GM23338 (cell line): ENCODE measurements at regions not wholly inside any gene's neighbourhood (a gene's known extent, or its start where the extent isn't known, plus 50 kb on each side); places are given as distances from the start of the nearest gene placed in this dataset.

Experiments
- ATAC-seq: fragments of 200-7000 bp; cut with Tn5 transposase; 3 replicates; pipeline ENCODE4 v1.9.1; 2020
- DNase-seq: peaks from one replicate; pipeline ENCODE4 v3.0.0-alpha.2; 2015; ENCODE audit warnings: low spot score
- H2AFZ ChIP-seq: fragments of 200-600 bp; sonication (generic); 2 replicates; pipeline ENCODE4 v1.8.0; 2016; ENCODE audit warnings: antibody characterized with exemption, mild to moderate bottlenecking, moderate library complexity
- H3F3A ChIP-seq: fragments of 200-600 bp; sonication (generic); replicated peaks from 2 replicates; pipeline ENCODE4 v1.8.0; 2017; ENCODE audit warnings: antibody characterized with exemption, mixed run types, low read depth
- H3K27ac ChIP-seq: fragments of 200-600 bp; sonication (generic); 2 replicates; pipeline ENCODE4 v1.6.1; 2016; ENCODE audit warnings: low read depth
- H3K27me3 ChIP-seq: fragments of 200-600 bp; sonication (generic); 2 replicates; pipeline ENCODE4 v1.8.0; 2016; ENCODE audit warnings: mild to moderate bottlenecking, mixed run types, moderate library complexity; ENCODE audit not compliant: insufficient read depth
- H3K36me3 ChIP-seq: fragments of 200-600 bp; sonication (generic); 2 replicates; pipeline ENCODE4 v1.8.0; 2016; ENCODE audit warnings: mild to moderate bottlenecking; ENCODE audit not compliant: insufficient read depth
- H3K4me1 ChIP-seq: fragments of 200-600 bp; sonication (generic); 2 replicates; pipeline ENCODE4 v1.8.0; 2016; ENCODE audit warnings: mild to moderate bottlenecking, moderate library complexity; ENCODE audit not compliant: insufficient read depth
- H3K4me2 ChIP-seq: fragments of 200-600 bp; sonication (generic); 2 replicates; pipeline ENCODE4 v1.7.1; 2017; ENCODE audit warnings: mixed run types
- H3K4me3 ChIP-seq: fragments of 200-600 bp; sonication (generic); 2 replicates; pipeline ENCODE4 v1.6.1; 2016; ENCODE audit warnings: mixed run types
- H3K79me2 ChIP-seq: fragments of 200-600 bp; sonication (generic); replicated peaks from 2 replicates; pipeline ENCODE4 v1.8.0; 2017; ENCODE audit warnings: mild to moderate bottlenecking; ENCODE audit not compliant: insufficient read depth
- H3K9me2 ChIP-seq: fragments of 200-600 bp; sonication (generic); 2 replicates; pipeline ENCODE4 v1.8.0; 2017; ENCODE audit not compliant: insufficient read depth
- H4K20me1 ChIP-seq: fragments of 200-600 bp; sonication (generic); replicated peaks from 2 replicates; pipeline ENCODE4 v1.8.0; 2017; ENCODE audit warnings: mild to moderate bottlenecking; ENCODE audit not compliant: insufficient read depth
- H3K27ac Mint-ChIP-seq: 2 replicates; pipeline ENCODE4 v1.8.0; 2020; ENCODE audit warnings: inconsistent platforms, mild to moderate bottlenecking, moderate library complexity, mixed read lengths
- H3K27me3 Mint-ChIP-seq: 3 replicates; pipeline ENCODE4 v1.8.0; 2022; ENCODE audit warnings: low read depth, mild to moderate bottlenecking, moderate library complexity, mixed read lengths, inconsistent platforms; ENCODE audit not compliant: insufficient read depth, poor library complexity
- H3K36me3 Mint-ChIP-seq: 3 replicates; pipeline ENCODE4 v1.8.0; 2021; ENCODE audit warnings: low read depth, mild to moderate bottlenecking, inconsistent platforms, moderate library complexity, mixed read lengths
- H3K4me1 Mint-ChIP-seq: 3 replicates; pipeline ENCODE4 v1.8.0; 2020; ENCODE audit warnings: mild to moderate bottlenecking, inconsistent platforms, mixed read lengths
- H3K4me3 Mint-ChIP-seq: 3 replicates; pipeline ENCODE4 v1.8.0; 2021; ENCODE audit warnings: moderate library complexity, mild to moderate bottlenecking, inconsistent platforms, mixed read lengths
- H3K9me3 Mint-ChIP-seq: 3 replicates; pipeline ENCODE4 v1.8.0; 2020; ENCODE audit warnings: moderate library complexity, mild to moderate bottlenecking, inconsistent platforms, mixed read lengths
- ETS1 ChIP-seq: IDR thresholded peaks from 2 replicates; pipeline ENCODE4 v1.6.1; 2016; ENCODE audit warnings: antibody characterized with exemption
- EZH2phosphoT487 ChIP-seq: fragments of 200-600 bp; sonication (generic); IDR thresholded peaks from one replicate; pipeline ENCODE4 v1.8.1; 2018; ENCODE audit warnings: antibody characterized with exemption; ENCODE audit not compliant: unreplicated experiment
- JUNB ChIP-seq: IDR thresholded peaks from one replicate; pipeline ENCODE4 v1.6.1; 2016; ENCODE audit warnings: antibody characterized with exemption; ENCODE audit not compliant: unreplicated experiment
- POLR2AphosphoS5 ChIP-seq: IDR thresholded peaks from 2 replicates; pipeline ENCODE4 v1.6.1; 2016; ENCODE audit warnings: antibody characterized with exemption, low read depth
- ZNF114 ChIP-seq: fragments of 250-450 bp; sonication (Bioruptor Pico); IDR thresholded peaks from 2 replicates; pipeline ENCODE4 v1.5.0; 2020; ENCODE audit warnings: mild to moderate bottlenecking, moderate library complexity
- ZNF331 ChIP-seq: fragments of 250-450 bp; sonication (Bioruptor Pico); IDR thresholded peaks from 2 replicates; pipeline ENCODE4 v1.5.0; 2020; ENCODE audit warnings: low read depth, mild to moderate bottlenecking, moderate library complexity
- ZNF462 ChIP-seq: fragments of 250-450 bp; sonication (Bioruptor Pico); IDR thresholded peaks from 2 replicates; pipeline ENCODE4 v1.5.0; 2020; ENCODE audit warnings: mild to moderate bottlenecking, moderate library complexity

- Histone ChIP-seq H3F3A (no peaks in the 10 kb centered on the region), H2AFZ (no peak overlapping the region), H3K4me2 (no peak overlapping the region), H3K27ac (no peak overlapping the region), H3K4me1 (no peaks in the 10 kb centered on the region), H3K27me3 (no peaks in the 10 kb centered on the region), H3K4me3 (no peak overlapping the region), H4K20me1 (no peaks in the 10 kb centered on the region), H3K79me2 (no peaks in the 10 kb centered on the region), H3K36me3 (no peaks in the 10 kb centered on the region), H3K9me2 (0 out of 2 replicates have a peak, but pooled peaks cover 6% of the 10 kb centered on the region)
- Mint-ChIP-seq H3K4me3 (no peak overlapping the region), H3K4me1 (peaks cover 9% of the 10 kb centered on the region; the same call in 2 of the 3 replicates), H3K27me3 (no peaks in the 10 kb centered on the region), H3K9me3 (no peaks in the 10 kb centered on the region), H3K27ac (no peak overlapping the region), H3K36me3 (no peaks in the 10 kb centered on the region)
- TF ChIP-seq JUNB (no peak), EZH2phosphoT487 (no peak)
- DNase-seq (no peak), ATAC-seq (no peak)
Measured at GRCh38 chr1:55781944-55782482, 566.8 kb upstream of the USP24 start.

GRCh38 chr1:55781003-55781402, 565.8 kb upstream of the USP24 start:
- Histone ChIP-seq H3K79me2 (no peaks in the 10 kb centered on the region), H3K4me1 (no peaks in the 10 kb centered on the region), H3K27me3 (no peaks in the 10 kb centered on the region), H3F3A (no peaks in the 10 kb centered on the region), H3K36me3 (no peaks in the 10 kb centered on the region), H3K9me2 (0 out of 2 replicates have a peak, but pooled peaks cover 6% of the 10 kb centered on the region), H3K4me3 (no peak overlapping the region), H4K20me1 (no peaks in the 10 kb centered on the region), H3K27ac (no peak overlapping the region), H2AFZ (no peak overlapping the region), H3K4me2 (no peak overlapping the region)
- Mint-ChIP-seq H3K36me3 (no peaks in the 10 kb centered on the region), H3K27me3 (no peaks in the 10 kb centered on the region), H3K9me3 (no peaks in the 10 kb centered on the region), H3K4me1 (peaks cover 4% of the 10 kb centered on the region; the same call in 1 of the 3 replicates), H3K4me3 (no peak overlapping the region), H3K27ac (no peak overlapping the region)
- DNase-seq (no peak), ATAC-seq (no peak)
- TF ChIP-seq ZNF331 (CRISPR knock-in tag) (no peak), ZNF114 (no peak), POLR2AphosphoS5 (no peak), ETS1 (no peak), ZNF462 (CRISPR knock-in tag) (no peak)
